HFF-Myc (cell line): ENCODE measurements at regions not wholly inside any gene's neighbourhood (a gene's known extent, or its start where the extent isn't known, plus 50 kb on each side); places are given as distances from the start of the nearest gene placed in this dataset.

ENCODE experiments used
- DNase-seq: peaks from one replicate; pipeline ENCODE4 v3.0.0-alpha.2; 2011; ENCODE audit warnings: low read depth; ENCODE audit errors: extremely low read depth
- H3K4me3 ChIP-seq: replicated peaks from 2 replicates; pipeline ENCODE4 v1.5.1; 2011; ENCODE audit warnings: low read depth, mild to moderate bottlenecking, control low read depth, low read length
- TF ChIP-seq, protein P1 (sequence below): IDR thresholded peaks from 2 replicates; pipeline ENCODE4 v1.5.1; 2012; ENCODE audit warnings: mild to moderate bottlenecking, low read depth, low read length, control low read depth; ENCODE audit errors: missing control alignments

- no peak for DNase-seq
- TF ChIP-seq, protein P1, sequence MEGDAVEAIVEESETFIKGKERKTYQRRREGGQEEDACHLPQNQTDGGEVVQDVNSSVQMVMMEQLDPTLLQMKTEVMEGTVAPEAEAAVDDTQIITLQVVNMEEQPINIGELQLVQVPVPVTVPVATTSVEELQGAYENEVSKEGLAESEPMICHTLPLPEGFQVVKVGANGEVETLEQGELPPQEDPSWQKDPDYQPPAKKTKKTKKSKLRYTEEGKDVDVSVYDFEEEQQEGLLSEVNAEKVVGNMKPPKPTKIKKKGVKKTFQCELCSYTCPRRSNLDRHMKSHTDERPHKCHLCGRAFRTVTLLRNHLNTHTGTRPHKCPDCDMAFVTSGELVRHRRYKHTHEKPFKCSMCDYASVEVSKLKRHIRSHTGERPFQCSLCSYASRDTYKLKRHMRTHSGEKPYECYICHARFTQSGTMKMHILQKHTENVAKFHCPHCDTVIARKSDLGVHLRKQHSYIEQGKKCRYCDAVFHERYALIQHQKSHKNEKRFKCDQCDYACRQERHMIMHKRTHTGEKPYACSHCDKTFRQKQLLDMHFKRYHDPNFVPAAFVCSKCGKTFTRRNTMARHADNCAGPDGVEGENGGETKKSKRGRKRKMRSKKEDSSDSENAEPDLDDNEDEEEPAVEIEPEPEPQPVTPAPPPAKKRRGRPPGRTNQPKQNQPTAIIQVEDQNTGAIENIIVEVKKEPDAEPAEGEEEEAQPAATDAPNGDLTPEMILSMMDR, result no peak
- H3K4me3 ChIP-seq, result no peak overlapping the region
Observed at GRCh38 chr3:65303431-65303830, 615.6 kb upstream of the ADAMTS9 start.

- DNase-seq, result no peak
- no peak overlapping the region for H3K4me3 ChIP-seq
- TF ChIP-seq, protein P1, result no peak
Observed at GRCh38 chr3:65291448-65292125, 603.8 kb upstream of the ADAMTS9 start.

DNA sequence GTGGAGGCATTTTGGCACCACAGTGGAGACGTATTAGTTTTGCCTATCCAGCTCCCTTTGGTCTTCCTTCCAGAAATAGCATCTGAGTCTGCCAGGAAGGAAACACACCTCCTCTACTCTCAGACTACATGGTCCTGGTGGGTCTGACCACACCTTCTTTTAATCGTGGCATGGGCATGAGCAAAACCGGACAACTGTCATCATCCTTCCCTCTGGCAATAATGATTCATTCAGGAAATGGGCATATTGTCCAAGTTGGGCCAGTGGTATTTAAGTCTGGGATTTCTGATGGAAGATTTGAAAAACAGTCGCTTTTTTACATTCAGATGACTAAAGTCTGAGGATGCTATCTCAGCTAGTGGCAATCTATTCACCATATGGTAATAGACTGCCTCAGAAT lies 601.0 kb upstream of the ADAMTS9 start:
- DNase-seq, result no peak
- TF ChIP-seq, protein P1, result no peak
- no peak overlapping the region for H3K4me3 ChIP-seq

- H3K4me3 ChIP-seq, result no peak overlapping the region
- no peak for DNase-seq
- TF ChIP-seq, protein P1, result no peak
Observed at GRCh38 chr3:65285956-65286355, 598.2 kb upstream of the ADAMTS9 start.

DNA sequence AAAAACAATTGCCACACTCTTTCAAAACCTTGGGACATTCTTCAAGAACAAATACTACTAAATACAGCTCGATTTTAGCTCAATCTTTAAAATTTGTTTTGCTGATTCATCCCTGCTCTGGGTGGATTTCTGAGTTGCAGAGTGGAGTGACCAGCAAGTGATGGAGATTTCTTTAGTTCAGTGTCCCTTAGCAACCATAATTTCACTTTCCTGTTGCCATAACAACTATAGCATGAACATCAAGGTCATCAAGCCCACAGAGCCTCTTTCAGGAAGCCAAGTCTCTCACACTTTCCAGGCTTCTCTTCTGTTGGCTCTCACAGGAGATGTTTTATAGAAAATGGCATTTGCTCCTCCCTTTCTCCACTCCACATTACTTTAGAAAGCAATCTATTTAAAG lies 597.2 kb upstream of the ADAMTS9 start:
- TF ChIP-seq, protein P1, result no peak
- no peak overlapping the region for H3K4me3 ChIP-seq
- peak; percentile 1 for DNase-seq

GRCh38 chr3:65284546-65284945 lies 596.7 kb upstream of the ADAMTS9 start:
- no peak overlapping the region for H3K4me3 ChIP-seq
- no peak for DNase-seq
- TF ChIP-seq, protein P1, result no peak
